GM12892 (cell line): ENCODE measurements at regions not wholly inside any gene's neighbourhood (a gene's known extent, or its start where the extent isn't known, plus 50 kb on each side); places are given as distances from the start of the nearest gene placed in this dataset.

Experiments used
- POLR2A ChIP-seq: IDR thresholded peaks from 2 replicates; pipeline ENCODE4 v1.6.1; 2011; ENCODE audit warnings: low read depth, low read length, control low read depth
- POLR2AphosphoS5 ChIP-seq: IDR thresholded peaks from 2 replicates; pipeline ENCODE4 v1.6.1; 2011; ENCODE audit warnings: low read depth, low read length, control low read depth

DNA sequence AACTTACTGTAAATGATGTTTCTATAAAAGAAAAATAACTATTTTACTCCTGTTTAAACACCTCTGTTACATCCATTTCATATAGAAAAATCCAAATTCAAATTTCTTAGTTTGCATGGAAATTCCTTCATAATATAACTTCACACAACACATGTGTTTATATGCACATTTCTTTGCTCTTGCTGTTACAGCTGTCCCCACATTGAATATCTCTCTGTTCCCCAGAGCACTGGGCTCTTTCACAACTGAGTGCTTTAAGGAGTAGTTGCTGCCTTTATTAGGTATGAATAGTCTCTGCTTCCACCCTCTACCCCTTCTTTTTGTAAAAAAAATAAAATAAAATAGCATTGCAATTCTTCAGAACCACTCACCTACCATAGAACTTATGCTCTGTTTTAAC lies 287.0 kb downstream of the OLFM3 start:
- no peak for TF ChIP-seq POLR2A
- TF ChIP-seq POLR2AphosphoS5, result no peak
